ENCODE measurements at regions not wholly inside any gene's neighbourhood (a gene's known extent, or its start where the extent isn't known, plus 50 kb on each side); places are given as distances from the start of the nearest gene placed in this dataset.

- TF ChIP-seq CTCF (conservative IDR thresholded peaks at IDR 0.05 in 1 of 2, IDR thresholded peaks at IDR 0.05 in 1 of 2; ENCODE audit: low read depth in 1 of 2, low read length in 2 of 2) (no peak), EZH2 (IDR thresholded peaks at IDR 0.05; ENCODE audit: low read length, missing control alignments) (no peak)
Observed at GRCh38 chr12:75819512-75819911, 212.1 kb downstream of the PHLDA1 start.
